ENCODE measurements at regions not wholly inside any gene's neighbourhood (a gene's known extent, or its start where the extent isn't known, plus 50 kb on each side); places are given as distances from the start of the nearest gene placed in this dataset.

DNA sequence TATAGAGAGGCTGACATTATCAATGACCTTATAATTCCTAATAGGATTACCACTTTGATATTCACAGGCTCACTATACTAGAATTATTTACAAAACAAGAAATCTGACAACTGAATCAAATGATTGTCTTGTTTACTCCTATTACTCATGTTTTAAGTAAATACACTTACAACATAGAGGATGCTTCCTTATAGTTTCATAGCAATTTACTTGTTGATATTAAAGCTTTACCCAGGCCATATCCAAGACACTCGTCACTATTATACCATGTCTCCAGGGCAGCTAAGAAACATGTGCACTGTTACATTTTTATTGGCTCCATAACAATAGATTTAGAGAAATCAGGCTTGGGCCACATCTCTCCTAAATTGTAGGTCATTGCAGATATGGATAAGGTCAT, 276.9 kb downstream of the HGF start (continued):
- TF ChIP-seq, protein P1, sequence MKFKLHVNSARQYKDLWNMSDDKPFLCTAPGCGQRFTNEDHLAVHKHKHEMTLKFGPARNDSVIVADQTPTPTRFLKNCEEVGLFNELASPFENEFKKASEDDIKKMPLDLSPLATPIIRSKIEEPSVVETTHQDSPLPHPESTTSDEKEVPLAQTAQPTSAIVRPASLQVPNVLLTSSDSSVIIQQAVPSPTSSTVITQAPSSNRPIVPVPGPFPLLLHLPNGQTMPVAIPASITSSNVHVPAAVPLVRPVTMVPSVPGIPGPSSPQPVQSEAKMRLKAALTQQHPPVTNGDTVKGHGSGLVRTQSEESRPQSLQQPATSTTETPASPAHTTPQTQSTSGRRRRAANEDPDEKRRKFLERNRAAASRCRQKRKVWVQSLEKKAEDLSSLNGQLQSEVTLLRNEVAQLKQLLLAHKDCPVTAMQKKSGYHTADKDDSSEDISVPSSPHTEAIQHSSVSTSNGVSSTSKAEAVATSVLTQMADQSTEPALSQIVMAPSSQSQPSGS (IDR thresholded peaks at IDR 0.05; ENCODE audit: low read length), result no peak
- TF ChIP-seq CTBP2 (IDR thresholded peaks at IDR 0.05; ENCODE audit: borderline replicate concordance, insufficient read depth, insufficient read length, low read length), result no peak
